H9 (cell line): ENCODE measurements at regions not wholly inside any gene's neighbourhood (a gene's known extent, or its start where the extent isn't known, plus 50 kb on each side); places are given as distances from the start of the nearest gene placed in this dataset.

ENCODE experiments used
- DNase-seq: peaks from one replicate; pipeline ENCODE4 v3.0.0-alpha.2; 2017
- H2AFZ ChIP-seq: one replicate; pipeline ENCODE4 v1.6.1; 2013; ENCODE audit warnings: mild to moderate bottlenecking, low read length, control low read depth, moderate library complexity
- H2AK5ac ChIP-seq: 2 replicates; pipeline ENCODE4 v1.6.1; 2013; ENCODE audit warnings: low read length, control low read depth, mixed read lengths; ENCODE audit not compliant: insufficient read length
- H2BK120ac ChIP-seq: one replicate; pipeline ENCODE4 v1.6.1; 2013; ENCODE audit warnings: low read depth, mild to moderate bottlenecking, low read length, control low read depth, inconsistent platforms; ENCODE audit not compliant: poor library complexity, severe bottlenecking
- H2BK12ac ChIP-seq: 2 replicates; pipeline ENCODE4 v1.6.1; 2013; ENCODE audit warnings: low read length, control low read depth, mixed read lengths, low read depth; ENCODE audit not compliant: insufficient read length
- H2BK15ac ChIP-seq: 2 replicates; pipeline ENCODE4 v1.6.1; 2013; ENCODE audit warnings: low read depth, low read length, control low read depth
- H2BK20ac ChIP-seq: one replicate; pipeline ENCODE4 v1.6.1; 2013; ENCODE audit warnings: low read depth, mild to moderate bottlenecking, low read length, control low read depth, inconsistent platforms; ENCODE audit not compliant: poor library complexity, severe bottlenecking
- H2BK5ac ChIP-seq: 2 replicates; pipeline ENCODE4 v1.6.1; 2013; ENCODE audit warnings: low read length, control low read depth, mixed read lengths; ENCODE audit not compliant: insufficient read length
- H3K14ac ChIP-seq: 2 replicates; pipeline ENCODE4 v1.6.1; 2013; ENCODE audit warnings: low read length, control low read depth; ENCODE audit not compliant: insufficient read depth
- H3K18ac ChIP-seq: 2 replicates; pipeline ENCODE4 v1.6.1; 2013; ENCODE audit warnings: low read depth, mild to moderate bottlenecking, mixed read lengths, low read length, control low read depth; ENCODE audit not compliant: insufficient read length
- H3K23ac ChIP-seq: 2 replicates; pipeline ENCODE4 v1.6.1; 2013; ENCODE audit warnings: low read length, control low read depth, mixed read lengths, low read depth; ENCODE audit not compliant: insufficient read length
- H3K23me2 ChIP-seq: 2 replicates; pipeline ENCODE4 v1.6.1; 2013; ENCODE audit warnings: low read depth, mild to moderate bottlenecking, mixed read lengths, low read length, control low read depth; ENCODE audit not compliant: insufficient read length, poor library complexity, severe bottlenecking
- H3K27ac ChIP-seq: 2 replicates; pipeline ENCODE4 v1.5.1; 2013; ENCODE audit warnings: low read length, control low read depth, mixed read lengths, low read depth; ENCODE audit not compliant: insufficient read length
- H3K27me3 ChIP-seq: 2 replicates; pipeline ENCODE4 v1.6.1; 2013; ENCODE audit warnings: low read length, control low read depth, inconsistent platforms; ENCODE audit not compliant: insufficient read depth
- H3K4ac ChIP-seq: 2 replicates; pipeline ENCODE4 v1.6.1; 2013; ENCODE audit warnings: low read depth, mild to moderate bottlenecking, control low read depth, inconsistent platforms, low read length, moderate library complexity
- H3K4me1 ChIP-seq: 2 replicates; pipeline ENCODE4 v1.6.1; 2013; ENCODE audit warnings: low read length, control low read depth, inconsistent platforms; ENCODE audit not compliant: insufficient read depth
- H3K4me2 ChIP-seq: 2 replicates; pipeline ENCODE4 v1.6.1; 2013; ENCODE audit warnings: low read length, control low read depth, mixed read lengths; ENCODE audit not compliant: insufficient read length, insufficient read depth
- H3K56ac ChIP-seq: 2 replicates; pipeline ENCODE4 v1.6.1; 2013; ENCODE audit warnings: low read depth, mild to moderate bottlenecking, mixed read lengths, low read length, control low read depth; ENCODE audit not compliant: insufficient read length
- H3K79me1 ChIP-seq: 2 replicates; pipeline ENCODE4 v1.6.1; 2013; ENCODE audit warnings: low read depth, mild to moderate bottlenecking, moderate library complexity, low read length, control low read depth, inconsistent platforms; ENCODE audit not compliant: insufficient read depth, poor library complexity, severe bottlenecking
- H3K79me2 ChIP-seq: 2 replicates; pipeline ENCODE4 v1.6.1; 2013; ENCODE audit warnings: low read length, control low read depth, inconsistent platforms; ENCODE audit not compliant: insufficient read depth
- H3K9ac ChIP-seq: 2 replicates; pipeline ENCODE4 v1.6.1; 2013; ENCODE audit warnings: low read length, control low read depth, mixed read lengths; ENCODE audit not compliant: insufficient read length; ENCODE audit errors: extremely low read depth
- H3K9me3 ChIP-seq: one replicate; pipeline ENCODE4 v1.6.1; 2013; ENCODE audit warnings: low read depth, low read length, inconsistent platforms; ENCODE audit not compliant: control insufficient read depth
- H3T11ph ChIP-seq: one replicate; pipeline ENCODE4 v1.6.1; 2013; ENCODE audit warnings: mild to moderate bottlenecking, low read length, control low read depth, inconsistent platforms
- H4K20me1 ChIP-seq: one replicate; pipeline ENCODE4 v1.6.1; 2013; ENCODE audit not compliant: control insufficient read depth, insufficient read length, insufficient read depth
- H4K5ac ChIP-seq: 2 replicates; pipeline ENCODE4 v1.6.1; 2013; ENCODE audit warnings: low read depth, mild to moderate bottlenecking, mixed read lengths, low read length, control low read depth; ENCODE audit not compliant: insufficient read length
- H4K8ac ChIP-seq: replicated peaks from 2 replicates; pipeline ENCODE4 v1.6.1; 2013; ENCODE audit warnings: low read length, control low read depth, mixed read lengths, low read depth; ENCODE audit not compliant: insufficient read length
- H4K91ac ChIP-seq: 2 replicates; pipeline ENCODE4 v1.6.1; 2013; ENCODE audit warnings: low read depth, mild to moderate bottlenecking, moderate library complexity, mixed read lengths, low read length, control low read depth; ENCODE audit not compliant: insufficient read length
- H3K27ac Mint-ChIP-seq, 3 experiments: 2 replicates in 2 of 3; 3 replicates in 1 of 3; pipeline ENCODE4 v1.8.0; 2020 to 2021; ENCODE audit warnings: mixed read lengths in 3 of 3, mild to moderate bottlenecking in 1 of 3, moderate library complexity in 1 of 3
- H3K27me3 Mint-ChIP-seq: 2 replicates; pipeline ENCODE4 v1.8.0; 2021; ENCODE audit warnings: low read depth, mild to moderate bottlenecking, moderate library complexity, mixed read lengths
- H3K36me3 Mint-ChIP-seq, 3 experiments: 2 replicates in 2 of 3; 3 replicates in 1 of 3; pipeline ENCODE4 v1.8.0; 2020 to 2021; ENCODE audit warnings: low read depth in 3 of 3, mixed read lengths in 3 of 3; ENCODE audit not compliant: insufficient read depth in 1 of 3
- H3K4me1 Mint-ChIP-seq, 2 experiments: 2 replicates each; pipeline ENCODE4 v1.8.0; 2020; ENCODE audit warnings: mixed read lengths in 2 of 2
- H3K4me3 Mint-ChIP-seq, 2 experiments: 2 replicates in 1 of 2; 3 replicates in 1 of 2; pipeline ENCODE4 v1.8.0; 2020 to 2021; ENCODE audit warnings: mild to moderate bottlenecking in 2 of 2, mixed read lengths in 2 of 2, moderate library complexity in 1 of 2
- H3K9me3 Mint-ChIP-seq, 2 experiments: 2 replicates in 1 of 2; 3 replicates in 1 of 2; pipeline ENCODE4 v1.8.0; 2020; ENCODE audit warnings: mild to moderate bottlenecking in 2 of 2, mixed read lengths in 2 of 2, moderate library complexity in 1 of 2
- WGBS: extraction: QIAGEN DNeasy Blood & Tissue Kit; methylation state at CpG from one replicate; pipeline ENCODE4 v1.1.7; 2013; ENCODE audit warnings: missing lambda C conversion rate, low lambda C conversion rate, mixed read lengths; ENCODE audit not compliant: insufficient read length; ENCODE audit errors: extremely low coverage; 5-methylcytosine and 5-hydroxymethylcytosine counted together
- TF ChIP-seq, protein P1 (sequence below): fragments of 200-600 bp; sonication (generic); conservative IDR thresholded peaks from 3 replicates; pipeline ENCODE4 v1.8.0; 2021; ENCODE audit warnings: antibody characterized with exemption, mild to moderate bottlenecking

- Histone ChIP-seq H3K27ac (no peak overlapping the region), H3K4ac (no peak overlapping the region), H3K9me3 (no peaks in the 10 kb centered on the region), H2AFZ (no peak overlapping the region), H2BK12ac (no peak overlapping the region), H3K4me2 (no peak overlapping the region), H3K56ac (no peak overlapping the region), H3K79me2 (no peaks in the 10 kb centered on the region), H2AK5ac (no peak overlapping the region), H4K5ac (no peak overlapping the region), H3T11ph (no peak overlapping the region), H2BK5ac (no peak overlapping the region), H3K9ac (no peak overlapping the region), H2BK120ac (no peak overlapping the region), H3K27me3 (no peaks in the 10 kb centered on the region), H2BK20ac (no peak overlapping the region), H3K23me2 (no peaks in the 10 kb centered on the region), H3K4me1 (no peaks in the 10 kb centered on the region), H3K23ac (no peak overlapping the region), H4K91ac (no peak overlapping the region), H2BK15ac (no peak overlapping the region), H3K18ac (no peak overlapping the region), H3K79me1 (no peaks in the 10 kb centered on the region), H4K20me1 (no peaks in the 10 kb centered on the region), H3K14ac (no peak overlapping the region), H4K8ac (no peak overlapping the region)
- Mint-ChIP-seq H3K36me3 (peaks cover 0 to 8% (median 4%) of the 10 kb centered on the region in 3 experiments; a peak in 4 of 7 replicates), H3K27ac (no peak overlapping the region), H3K4me3 (no peak overlapping the region), H3K27me3 (no peaks in the 10 kb centered on the region), H3K4me1 (peaks cover 5 to 6% of the 10 kb centered on the region in 2 experiments; a peak in 3 of 4 replicates), H3K9me3 (peaks cover 10 to 17% of the 10 kb centered on the region in 2 experiments; a peak in 4 of 5 replicates)
- DNase-seq: no peak
- TF ChIP-seq, protein P1, sequence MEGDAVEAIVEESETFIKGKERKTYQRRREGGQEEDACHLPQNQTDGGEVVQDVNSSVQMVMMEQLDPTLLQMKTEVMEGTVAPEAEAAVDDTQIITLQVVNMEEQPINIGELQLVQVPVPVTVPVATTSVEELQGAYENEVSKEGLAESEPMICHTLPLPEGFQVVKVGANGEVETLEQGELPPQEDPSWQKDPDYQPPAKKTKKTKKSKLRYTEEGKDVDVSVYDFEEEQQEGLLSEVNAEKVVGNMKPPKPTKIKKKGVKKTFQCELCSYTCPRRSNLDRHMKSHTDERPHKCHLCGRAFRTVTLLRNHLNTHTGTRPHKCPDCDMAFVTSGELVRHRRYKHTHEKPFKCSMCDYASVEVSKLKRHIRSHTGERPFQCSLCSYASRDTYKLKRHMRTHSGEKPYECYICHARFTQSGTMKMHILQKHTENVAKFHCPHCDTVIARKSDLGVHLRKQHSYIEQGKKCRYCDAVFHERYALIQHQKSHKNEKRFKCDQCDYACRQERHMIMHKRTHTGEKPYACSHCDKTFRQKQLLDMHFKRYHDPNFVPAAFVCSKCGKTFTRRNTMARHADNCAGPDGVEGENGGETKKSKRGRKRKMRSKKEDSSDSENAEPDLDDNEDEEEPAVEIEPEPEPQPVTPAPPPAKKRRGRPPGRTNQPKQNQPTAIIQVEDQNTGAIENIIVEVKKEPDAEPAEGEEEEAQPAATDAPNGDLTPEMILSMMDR: no peak
- WGBS: no CpG with 5 or more reads among the region's 2 CpGs
These were observed 1920.5 kb upstream of the PCDH7 start for GRCh38 chr4:28799696-28800095.
